Activated CD4-positive, alpha-beta T cell treated with anti-CD3 and anti-CD28 coated beads for 1 hour (primary cell): ENCODE measurements at regions not wholly inside any gene's neighbourhood (a gene's known extent, or its start where the extent isn't known, plus 50 kb on each side); places are given as distances from the start of the nearest gene placed in this dataset.
"Not testable (repeated sequence)": the region's sequence is repeated elsewhere in the genome, so short reads cannot be mapped to it uniquely, and the experiment has no call there.

ENCODE experiments used
- DNase-seq: peaks from one replicate; pipeline ENCODE4 v3.0.0-alpha.2; 2020

GRCh38 chr10:2777666-2778355 is 289.5 kb upstream of the PFKP start:
- DNase-seq = no peak

GRCh38 chr10:2772816-2773631 is 294.3 kb upstream of the PFKP start:
- DNase-seq = no peak

GRCh38 chr10:2772135-2772534 is 295.2 kb upstream of the PFKP start:
- no peak for DNase-seq

GRCh38 chr10:2767293-2767692 is 300.1 kb upstream of the PFKP start:
- not testable (repeated sequence) for DNase-seq

GRCh38 chr10:2761971-2762370 is 305.4 kb upstream of the PFKP start:
- no peak for DNase-seq

GRCh38 chr10:2761311-2761710 is 306.0 kb upstream of the PFKP start:
- no peak for DNase-seq

GRCh38 chr10:2760736-2761135 is 306.6 kb upstream of the PFKP start:
- DNase-seq = no peak

GRCh38 chr10:2759233-2759632 is 308.1 kb upstream of the PFKP start:
- DNase-seq = no peak

- DNase-seq = no peak
Measured at GRCh38 chr10:2754943-2755342, 312.4 kb upstream of the PFKP start.

- no peak for DNase-seq
Measured at GRCh38 chr10:2748287-2748686, 319.1 kb upstream of the PFKP start.

- DNase-seq = no peak
Measured at GRCh38 chr10:2746638-2747037, 320.7 kb upstream of the PFKP start.

GRCh38 chr10:2745666-2746065 is 321.7 kb upstream of the PFKP start:
- DNase-seq = no peak

GRCh38 chr10:2744547-2745200 is 322.7 kb upstream of the PFKP start:
- DNase-seq = no peak

GRCh38 chr10:2734603-2735002 is 332.7 kb upstream of the PFKP start:
- no peak for DNase-seq

GRCh38 chr10:2733278-2733963 is 333.9 kb upstream of the PFKP start:
- no peak for DNase-seq

- DNase-seq = no peak
Measured at GRCh38 chr10:2731940-2732339, 335.4 kb upstream of the PFKP start.

- DNase-seq = no peak
Measured at GRCh38 chr10:2729197-2729596, 338.2 kb upstream of the PFKP start.

- DNase-seq = no peak
Measured at GRCh38 chr10:2728087-2728486, 339.3 kb upstream of the PFKP start.

GRCh38 chr10:2716596-2716995 is 350.8 kb upstream of the PFKP start:
- no peak for DNase-seq

- no peak for DNase-seq
Measured at GRCh38 chr10:2714597-2714996, 352.8 kb upstream of the PFKP start.

GRCh38 chr10:2703953-2704352 is 363.4 kb upstream of the PFKP start:
- no peak for DNase-seq

GRCh38 chr10:2701802-2702201 is 365.5 kb upstream of the PFKP start:
- DNase-seq = no peak

GRCh38 chr10:2700626-2701305 is 366.6 kb upstream of the PFKP start:
- no peak for DNase-seq
